ENCODE measurements at regions not wholly inside any gene's neighbourhood (a gene's known extent, or its start where the extent isn't known, plus 50 kb on each side); places are given as distances from the start of the nearest gene placed in this dataset.

- TF ChIP-seq ARNT (IDR thresholded peaks at IDR 0.05), result no peak
- no peak for TF ChIP-seq SUZ12 (IDR thresholded peaks at IDR 0.05)
- TF ChIP-seq FOXM1 (IDR thresholded peaks at IDR 0.05; ENCODE audit: borderline replicate concordance), result no peak
- no peak for TF ChIP-seq BHLHE40 (IDR thresholded peaks at IDR 0.05; ENCODE audit: borderline replicate concordance)
- no peak for TF ChIP-seq FOXK2 (IDR thresholded peaks at IDR 0.05)
- no peak for TF ChIP-seq TARDBP (IDR thresholded peaks at IDR 0.05)
- no peak for TF ChIP-seq LEF1 (IDR thresholded peaks at IDR 0.05; ENCODE audit: borderline replicate concordance)
- TF ChIP-seq ELF4 (IDR thresholded peaks at IDR 0.05), result no peak
- no peak for TF ChIP-seq ZNF384 (IDR thresholded peaks at IDR 0.05)
- TF ChIP-seq FOXA1 (IDR thresholded peaks at IDR 0.05), result no peak
- no peak for TF ChIP-seq HDGF (IDR thresholded peaks at IDR 0.05; ENCODE audit: borderline replicate concordance)
- TF ChIP-seq CTBP1 (IDR thresholded peaks at IDR 0.05; ENCODE audit: borderline replicate concordance), result no peak
- no peak for TF ChIP-seq PKNOX1 (IDR thresholded peaks at IDR 0.05)
Observed at GRCh38 chr11:130647371-130647770, 198.9 kb downstream of the ADAMTS15 start.

Measured in HEK293T (cell line).